CD4-positive, alpha-beta T cell treated with Interleukin-15 for 1 hour (primary cell): ENCODE measurements at regions not wholly inside any gene's neighbourhood (a gene's known extent, or its start where the extent isn't known, plus 50 kb on each side); places are given as distances from the start of the nearest gene placed in this dataset.
"Not testable (repeated sequence)": the region's sequence is repeated elsewhere in the genome, so short reads cannot be mapped to it uniquely, and the experiment has no call there.

Experiments used
- DNase-seq: peaks from one replicate; pipeline ENCODE4 v3.0.0-alpha.2; 2020

DNA sequence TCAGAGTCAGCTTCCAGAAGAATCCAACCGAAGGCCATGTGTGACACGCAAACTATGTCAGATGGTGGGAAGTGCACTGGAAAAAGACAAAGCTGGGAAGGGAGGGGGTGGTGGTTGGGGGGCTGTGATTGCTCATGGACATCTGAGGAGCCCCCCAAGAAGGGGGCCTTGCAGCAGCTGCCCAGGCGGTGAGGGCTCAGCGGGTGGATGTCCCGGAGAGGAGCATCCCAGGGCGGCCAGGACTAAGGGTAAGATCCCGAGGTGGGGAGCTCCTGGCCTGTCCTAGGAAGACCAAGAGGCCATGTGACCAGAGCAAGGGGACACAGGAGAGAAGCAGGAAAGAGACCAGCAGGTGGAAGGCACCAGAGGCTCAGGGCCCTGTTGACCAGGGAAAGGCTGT is 299.5 kb downstream of the PREX1 start:
- DNase-seq, result no peak

DNA sequence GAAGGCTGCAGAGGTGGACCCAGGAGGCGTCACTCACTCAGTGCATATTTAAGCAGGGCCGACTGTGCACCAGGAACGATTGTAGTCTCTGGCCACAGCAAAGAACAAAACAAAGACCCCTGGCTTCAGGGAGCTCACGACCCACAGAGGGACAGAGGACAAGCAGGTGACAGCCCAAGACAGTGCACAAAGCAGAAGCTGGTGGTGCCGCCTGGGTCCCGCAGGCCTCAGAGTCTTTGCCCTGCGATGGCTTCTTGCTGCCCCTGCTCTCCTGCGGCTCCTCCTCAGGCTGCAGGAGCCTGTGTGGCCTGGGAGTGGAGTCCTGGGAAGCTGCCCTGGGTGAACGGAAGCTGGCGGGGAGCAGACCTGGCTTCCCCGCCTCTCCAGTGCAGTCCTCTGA is 300.0 kb downstream of the PREX1 start:
- no peak for DNase-seq

DNA sequence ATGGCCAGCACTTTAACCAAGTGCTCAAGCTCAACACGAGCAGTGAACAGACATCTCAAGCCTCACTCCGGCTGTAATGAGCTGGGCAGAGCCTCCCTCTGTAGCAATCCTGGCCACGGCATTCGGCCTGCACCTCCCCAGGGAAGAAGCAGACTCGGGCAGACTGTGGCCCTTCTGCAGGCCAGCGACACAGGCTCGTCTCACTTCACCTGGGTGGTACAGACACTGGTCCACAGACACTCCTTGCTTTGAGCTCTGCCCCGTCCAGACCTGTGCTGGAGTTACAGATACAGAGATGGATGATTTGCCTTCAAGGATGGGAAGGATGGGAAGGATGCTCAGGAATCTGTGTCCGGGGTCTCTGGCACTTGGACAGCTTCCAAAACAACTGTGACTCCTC is 300.9 kb downstream of the PREX1 start:
- no peak for DNase-seq

DNA sequence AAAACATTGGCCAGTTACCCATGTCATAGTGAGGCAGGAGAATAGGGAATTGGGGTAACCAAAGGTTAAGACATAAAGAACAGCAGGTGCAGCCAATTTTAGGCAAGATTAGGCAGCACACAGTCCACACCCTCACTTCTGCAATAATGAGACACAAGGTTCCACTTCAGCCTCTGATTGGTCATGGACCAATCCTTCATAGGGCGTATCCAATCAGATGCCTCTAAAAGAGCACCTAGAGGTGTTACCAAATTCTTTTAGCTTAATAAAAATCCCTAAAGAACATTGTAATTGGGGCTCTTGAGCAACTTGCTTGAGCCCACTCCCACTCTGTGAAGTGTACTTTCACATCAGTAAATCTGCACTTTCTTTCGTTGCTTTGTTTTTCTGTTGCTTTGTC is 302.4 kb downstream of the PREX1 start:
- DNase-seq, result no peak

DNA sequence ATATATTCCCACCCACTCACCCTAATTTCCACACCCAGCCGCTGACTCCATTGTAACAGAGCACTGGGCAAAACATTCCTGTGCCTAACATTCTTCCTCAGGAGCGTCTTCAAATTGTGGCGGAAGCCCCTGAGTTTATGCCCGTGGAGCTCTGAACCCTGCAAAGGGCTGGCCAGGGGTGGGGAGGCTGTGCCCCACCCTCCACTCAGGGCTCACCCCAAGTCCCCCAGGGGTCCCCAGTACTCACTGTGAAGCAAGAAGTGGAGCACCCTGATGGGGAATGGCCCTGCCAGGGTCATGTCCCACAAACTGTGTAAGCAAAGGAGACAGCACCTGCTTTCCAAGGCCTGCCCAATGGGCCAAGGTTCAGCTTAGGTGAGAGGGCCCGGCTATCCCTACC is 303.2 kb downstream of the PREX1 start:
- no peak for DNase-seq

DNA sequence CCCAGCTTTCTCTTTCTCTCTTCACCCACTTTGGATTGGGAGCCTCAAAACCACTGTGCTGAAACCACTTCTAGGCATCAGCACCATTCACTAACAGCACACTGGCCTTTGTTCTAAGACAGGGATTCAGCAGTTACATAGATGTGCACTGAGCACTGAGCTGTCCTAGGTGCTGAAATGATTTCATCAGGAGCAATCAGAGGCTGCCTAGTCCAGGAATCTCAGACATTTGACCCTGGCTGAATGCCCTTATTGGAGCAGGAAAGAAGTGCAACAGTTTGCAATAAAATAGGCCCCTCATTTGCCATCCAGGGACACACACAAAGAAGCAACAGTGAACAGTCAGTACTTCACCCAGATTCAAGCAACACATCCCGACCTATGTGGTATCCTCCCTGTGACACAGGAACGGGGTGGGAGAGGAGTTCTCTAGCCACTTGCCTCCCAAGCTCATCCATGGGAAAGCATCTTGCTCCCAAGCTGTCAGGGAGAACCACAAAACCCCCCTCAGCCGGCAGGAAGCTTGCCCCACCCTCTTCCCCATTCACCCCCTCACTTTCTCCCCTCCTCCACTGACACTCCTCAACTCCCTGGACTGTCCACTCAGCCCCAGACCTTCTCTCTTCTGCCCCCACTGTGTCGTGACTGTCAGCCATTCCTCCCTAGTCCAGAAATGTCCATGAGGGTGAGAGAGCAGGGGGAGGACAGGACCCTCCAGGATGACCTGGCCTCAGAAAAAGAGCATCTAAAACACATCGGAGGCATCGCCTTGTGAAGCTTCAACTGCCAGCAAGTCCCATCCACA is 304.4 kb downstream of the PREX1 start:
- DNase-seq, result no peak

DNA sequence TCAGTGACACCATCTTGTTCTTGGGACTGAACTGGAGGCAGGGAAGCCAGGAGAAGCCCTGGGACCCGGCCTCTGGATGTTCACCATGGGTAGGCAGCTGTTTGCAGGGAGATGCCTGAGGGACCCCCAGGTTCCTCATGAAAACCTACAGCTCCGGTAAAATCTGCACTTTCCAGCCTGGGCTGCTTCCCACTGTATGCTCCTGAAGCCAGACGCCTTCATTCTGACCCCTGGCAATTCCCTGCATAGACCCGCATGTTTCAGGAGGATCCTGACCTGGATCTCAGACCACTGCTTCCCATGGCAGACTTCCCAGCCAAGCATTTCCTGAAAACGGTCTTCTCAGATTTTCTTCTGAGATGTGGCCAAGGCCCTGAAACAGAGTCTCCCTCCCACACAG is 306.7 kb downstream of the PREX1 start:
- DNase-seq, result no peak

DNA sequence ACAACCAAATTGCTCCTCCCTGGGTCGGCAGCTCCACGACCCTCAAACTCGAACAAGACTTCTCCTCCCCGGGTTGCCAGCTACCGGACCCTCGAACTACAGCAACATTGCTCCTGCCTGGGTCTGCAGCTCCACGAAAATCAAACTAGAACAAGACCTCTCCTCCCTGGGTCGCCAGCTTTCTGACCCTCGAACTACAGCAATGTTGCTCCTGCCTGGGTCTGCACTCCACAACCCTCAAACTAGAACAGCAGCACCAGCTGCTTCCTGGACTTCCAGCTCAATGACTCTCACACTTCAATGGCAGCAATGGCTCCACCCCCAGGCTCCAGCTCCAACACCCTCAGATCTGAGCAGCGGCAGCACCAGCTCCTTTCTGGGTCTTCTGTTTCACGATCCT is 311.6 kb downstream of the PREX1 start:
- not testable (repeated sequence) for DNase-seq

DNA sequence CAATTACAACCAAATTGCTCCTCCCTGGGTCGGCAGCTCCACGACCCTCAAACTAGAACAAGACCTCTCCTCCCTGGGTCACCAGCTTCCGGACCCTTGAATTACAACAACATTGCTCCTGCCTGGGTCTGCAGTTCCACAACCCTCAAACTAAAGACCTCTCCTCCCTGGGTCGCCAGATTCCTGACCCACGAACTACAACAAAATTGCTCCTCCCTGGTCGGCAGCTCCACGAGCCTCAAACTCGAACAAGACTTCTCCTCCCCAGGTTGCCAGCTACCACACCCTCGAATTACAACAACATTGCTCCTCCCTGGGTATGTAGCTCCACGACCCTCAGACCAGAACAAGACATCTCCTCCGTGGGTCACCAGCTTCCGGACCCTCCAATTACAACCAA is 313.2 kb downstream of the PREX1 start:
- DNase-seq, result not testable (repeated sequence)

DNA sequence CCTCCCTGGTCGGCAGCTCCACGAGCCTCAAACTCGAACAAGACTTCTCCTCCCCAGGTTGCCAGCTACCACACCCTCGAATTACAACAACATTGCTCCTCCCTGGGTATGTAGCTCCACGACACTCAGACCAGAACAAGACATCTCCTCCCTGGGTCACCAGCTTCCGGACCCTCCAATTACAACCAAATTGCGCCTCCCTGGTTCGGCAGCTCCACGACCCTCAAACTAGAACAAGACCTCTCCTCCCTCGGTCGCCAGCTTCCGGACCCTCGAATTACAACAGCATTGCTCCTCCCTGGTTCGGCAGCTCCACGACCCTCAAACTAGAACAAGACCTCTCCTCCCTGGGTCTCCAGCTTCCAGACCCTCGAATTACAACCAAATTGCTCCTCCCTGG is 315.3 kb downstream of the PREX1 start:
- not testable (repeated sequence) for DNase-seq

DNA sequence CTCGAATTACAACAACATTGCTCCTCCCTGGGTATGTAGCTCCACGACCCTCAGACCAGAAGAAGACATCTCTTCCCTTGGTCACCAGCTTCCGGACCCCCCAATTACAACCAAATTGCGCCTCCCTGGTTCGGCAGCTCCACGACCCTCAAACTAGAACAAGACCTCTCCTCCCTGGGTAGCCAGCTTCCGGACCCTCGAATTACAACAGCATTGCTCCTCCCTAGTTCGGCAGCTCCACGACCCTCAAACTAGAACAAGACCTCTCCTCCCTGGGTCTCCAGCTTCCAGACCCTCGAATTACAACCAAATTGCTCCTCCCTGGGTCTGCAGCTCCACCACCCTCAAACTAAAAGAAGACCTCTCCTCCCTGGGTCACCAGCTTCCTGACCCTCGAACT is 322.7 kb downstream of the PREX1 start:
- DNase-seq, result not testable (repeated sequence)

DNA sequence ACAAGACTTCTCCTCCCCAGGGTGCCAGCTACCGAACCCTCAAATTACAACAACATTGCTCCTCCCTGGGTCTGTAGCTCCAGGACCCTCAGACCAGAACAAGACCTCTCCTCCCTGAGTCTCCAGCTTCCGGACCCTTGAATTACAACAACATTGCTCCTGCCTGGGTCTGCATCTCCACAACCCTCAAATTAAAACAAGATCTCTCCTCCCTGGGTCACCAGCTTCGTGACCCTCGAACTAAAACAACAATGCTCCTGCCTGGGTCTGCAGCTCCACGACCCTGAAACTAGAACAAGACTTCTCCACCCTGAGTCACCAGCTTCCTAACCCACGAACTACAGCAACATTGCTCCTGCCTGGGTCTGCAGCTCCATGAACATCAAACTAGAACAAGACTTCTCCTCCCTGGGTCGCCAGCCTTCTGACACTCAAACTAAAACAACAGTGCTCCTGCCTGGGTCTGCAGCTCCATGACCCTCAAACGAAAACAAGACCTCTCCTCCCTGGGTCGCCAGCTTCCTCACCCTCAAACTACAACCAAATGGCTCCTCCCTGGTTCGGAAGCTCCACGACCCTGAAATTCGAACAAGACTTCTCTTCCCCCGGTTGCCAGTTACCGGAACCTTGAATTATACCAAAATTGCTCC is 324.5 kb downstream of the PREX1 start:
- no peak for DNase-seq

DNA sequence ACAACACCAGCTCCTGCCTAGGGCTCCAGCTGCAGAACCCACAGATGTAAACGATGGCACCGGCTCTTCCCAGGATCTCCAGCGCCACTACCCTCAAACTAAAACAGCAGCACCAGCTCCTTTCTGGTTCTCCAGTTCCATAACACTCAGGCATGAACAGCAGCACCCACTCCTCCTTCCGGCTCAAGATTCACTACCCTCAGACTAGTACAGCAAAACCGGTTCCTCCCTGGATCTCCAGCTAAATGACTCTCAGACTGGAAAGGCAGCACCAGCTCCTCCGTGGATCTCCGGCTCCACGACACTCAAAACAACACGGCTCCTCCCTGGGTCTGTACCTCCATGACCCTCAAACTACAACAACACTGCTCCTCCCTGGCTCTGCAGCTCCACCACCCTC is 325.0 kb downstream of the PREX1 start:
- DNase-seq, result no peak

DNA sequence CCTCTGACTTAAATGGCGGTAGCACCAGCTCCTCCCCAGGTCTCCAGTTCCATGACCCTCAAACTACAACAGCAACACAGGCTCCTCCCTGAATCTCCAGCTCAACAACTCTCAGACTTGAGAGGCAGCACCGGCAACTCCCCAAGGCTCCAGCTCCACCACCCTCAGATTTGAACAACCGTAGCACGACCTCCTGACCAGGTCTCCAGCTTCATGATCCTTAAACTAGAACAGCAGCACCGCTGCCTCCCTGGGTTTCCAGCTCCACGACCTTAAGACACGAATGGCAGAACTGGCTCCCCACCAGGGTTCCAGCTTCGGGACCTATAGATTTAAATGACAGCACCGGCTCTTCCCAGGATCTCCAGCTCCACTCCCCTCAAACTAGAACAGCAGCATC is 325.8 kb downstream of the PREX1 start:
- no peak for DNase-seq

DNA sequence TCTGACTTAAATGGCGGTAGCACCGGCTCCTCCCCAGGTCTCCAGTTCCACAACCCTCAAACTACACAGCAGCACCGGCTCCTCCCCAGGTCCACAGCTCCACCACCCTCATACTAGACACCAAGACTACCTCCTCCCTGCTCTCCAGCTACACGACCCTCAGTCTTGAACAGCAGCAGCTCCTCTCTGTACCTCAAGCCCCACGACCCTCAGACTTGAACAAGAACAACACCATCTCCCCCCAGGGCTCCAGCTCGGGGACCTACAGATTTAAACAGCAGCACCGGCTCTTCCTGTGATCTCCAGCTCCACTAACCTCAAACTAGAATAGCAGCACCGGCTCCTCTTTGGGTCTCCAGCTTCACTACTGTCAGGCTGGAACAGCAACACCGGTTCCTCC is 326.9 kb downstream of the PREX1 start:
- DNase-seq, result not testable (repeated sequence)

DNA sequence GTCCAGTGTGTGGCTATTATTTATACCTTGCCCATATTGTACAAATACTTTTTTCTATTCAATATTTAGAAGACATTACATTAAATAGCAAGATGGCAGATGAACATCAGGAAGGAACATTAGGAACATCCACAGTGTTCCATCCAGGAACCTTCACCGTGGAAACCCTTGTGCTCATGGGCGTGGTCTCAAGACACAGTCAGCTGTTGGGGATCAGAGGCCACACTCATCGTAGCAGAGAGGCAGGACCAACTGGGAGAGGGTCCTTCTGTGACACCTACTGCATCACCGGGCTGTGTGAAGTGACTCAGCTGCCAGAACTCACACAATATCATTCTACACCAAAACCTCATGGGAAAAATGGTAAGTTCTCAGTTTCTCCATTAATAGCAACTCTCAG is 328.9 kb downstream of the PREX1 start:
- not testable (repeated sequence) for DNase-seq

DNA sequence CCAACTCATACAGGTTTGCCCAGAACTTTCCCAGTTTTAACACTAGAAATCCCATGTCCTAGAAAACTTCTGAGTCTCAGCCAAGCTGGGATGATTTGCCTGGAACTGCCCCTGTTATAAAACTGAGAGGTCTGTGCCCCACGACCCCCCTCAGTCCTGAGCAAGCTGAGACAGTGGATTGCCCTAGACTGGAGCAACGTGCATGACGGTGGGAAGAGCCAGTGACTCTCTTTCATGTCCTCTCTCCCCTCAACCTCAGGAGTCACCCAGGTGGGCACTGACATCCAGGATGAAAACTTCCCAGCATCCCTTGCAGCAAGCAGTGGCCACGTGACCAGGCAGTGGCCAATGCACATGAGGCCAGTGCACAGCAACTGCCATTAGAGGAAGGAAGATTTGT is 329.7 kb downstream of the PREX1 start:
- not testable (repeated sequence) for DNase-seq

DNA sequence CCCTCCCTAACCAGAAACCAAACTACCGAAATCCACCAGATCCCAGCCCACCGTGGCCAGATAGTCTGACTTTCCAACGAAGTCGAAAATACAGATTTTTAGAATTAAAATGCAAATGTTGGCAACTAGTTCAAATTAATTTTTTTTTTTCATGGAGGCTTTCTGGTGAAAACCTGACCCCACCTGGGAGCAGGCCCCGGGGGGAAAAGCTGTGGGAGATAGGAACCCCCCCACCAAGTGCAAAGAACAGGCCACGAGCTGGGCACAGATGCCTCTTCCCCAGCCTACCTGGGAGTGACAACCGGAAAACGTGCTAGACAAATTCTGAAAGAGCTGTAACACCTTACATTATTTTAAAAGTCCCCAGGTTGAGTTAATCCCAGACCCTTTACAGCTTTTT is 333.8 kb downstream of the PREX1 start:
- DNase-seq, result no peak

DNA sequence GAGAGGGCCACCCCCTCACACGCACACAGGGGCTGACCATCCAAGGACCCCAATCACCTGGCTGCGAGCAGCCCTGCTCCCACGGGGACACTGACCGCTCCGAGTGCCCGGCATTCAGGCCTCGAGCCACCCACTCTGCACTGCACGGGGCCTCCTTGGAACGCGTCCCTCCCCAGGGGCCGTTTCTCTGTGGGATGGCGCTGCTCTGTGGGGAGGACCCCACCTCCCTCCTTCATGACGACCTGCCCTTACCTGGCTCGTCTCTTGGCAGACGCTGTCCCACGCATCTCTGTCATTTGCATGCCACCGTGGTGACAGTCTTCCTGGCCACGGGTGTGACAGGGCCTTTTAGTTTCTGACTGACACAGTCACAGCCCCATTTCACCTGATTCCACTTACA is 334.5 kb downstream of the PREX1 start:
- not testable (repeated sequence) for DNase-seq

DNA sequence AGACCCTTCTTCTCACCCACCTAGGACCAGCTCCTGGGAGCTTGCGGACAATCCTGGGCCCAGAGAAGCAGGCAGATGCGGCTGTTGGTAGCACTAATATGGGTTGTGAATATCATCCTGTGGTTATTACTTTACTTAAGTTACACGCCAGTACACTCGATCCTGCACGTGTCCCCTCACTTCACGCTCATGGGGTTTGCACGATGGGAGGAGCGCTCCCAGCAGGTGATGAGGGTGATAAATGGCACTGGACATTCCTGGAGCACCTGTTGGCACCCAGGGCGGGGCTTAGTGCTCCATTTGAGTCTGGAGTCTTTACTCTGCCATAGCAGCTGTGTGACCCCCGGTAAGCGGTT is 335.1 kb downstream of the PREX1 start:
- DNase-seq, result no peak

DNA sequence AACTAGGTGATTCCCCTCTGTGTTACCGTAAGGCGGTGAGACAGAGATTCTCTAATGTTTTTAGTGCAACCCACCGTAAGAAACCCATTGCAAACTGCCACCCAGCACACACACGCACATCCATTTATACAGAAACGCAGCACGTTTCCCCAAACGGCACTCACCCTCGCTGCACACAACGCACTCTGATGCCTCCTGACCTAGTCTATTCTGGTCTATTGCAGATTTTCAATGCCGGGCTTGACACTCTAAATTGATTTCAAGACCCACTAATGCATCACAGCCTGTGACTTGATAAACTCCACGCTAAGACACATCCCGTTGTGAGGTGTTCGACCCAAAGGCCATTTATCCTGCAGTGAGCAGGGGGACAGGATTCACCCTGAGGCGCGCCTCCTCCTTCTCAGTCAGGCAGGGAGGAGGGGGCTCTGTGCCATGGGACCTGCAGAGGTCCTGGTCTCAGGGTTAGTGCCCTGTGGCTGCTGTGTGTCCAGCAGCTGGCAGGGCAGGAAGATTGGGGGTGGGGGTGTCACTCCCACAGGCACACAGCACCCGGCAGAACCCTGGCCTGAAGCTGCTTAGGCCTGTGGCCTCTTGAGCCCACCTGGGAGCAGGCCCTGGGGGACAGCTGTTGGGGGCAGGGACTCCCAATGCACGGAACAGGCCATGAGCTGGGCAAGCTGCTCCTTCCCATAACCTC is 335.6 kb downstream of the PREX1 start:
- DNase-seq, result no peak

DNA sequence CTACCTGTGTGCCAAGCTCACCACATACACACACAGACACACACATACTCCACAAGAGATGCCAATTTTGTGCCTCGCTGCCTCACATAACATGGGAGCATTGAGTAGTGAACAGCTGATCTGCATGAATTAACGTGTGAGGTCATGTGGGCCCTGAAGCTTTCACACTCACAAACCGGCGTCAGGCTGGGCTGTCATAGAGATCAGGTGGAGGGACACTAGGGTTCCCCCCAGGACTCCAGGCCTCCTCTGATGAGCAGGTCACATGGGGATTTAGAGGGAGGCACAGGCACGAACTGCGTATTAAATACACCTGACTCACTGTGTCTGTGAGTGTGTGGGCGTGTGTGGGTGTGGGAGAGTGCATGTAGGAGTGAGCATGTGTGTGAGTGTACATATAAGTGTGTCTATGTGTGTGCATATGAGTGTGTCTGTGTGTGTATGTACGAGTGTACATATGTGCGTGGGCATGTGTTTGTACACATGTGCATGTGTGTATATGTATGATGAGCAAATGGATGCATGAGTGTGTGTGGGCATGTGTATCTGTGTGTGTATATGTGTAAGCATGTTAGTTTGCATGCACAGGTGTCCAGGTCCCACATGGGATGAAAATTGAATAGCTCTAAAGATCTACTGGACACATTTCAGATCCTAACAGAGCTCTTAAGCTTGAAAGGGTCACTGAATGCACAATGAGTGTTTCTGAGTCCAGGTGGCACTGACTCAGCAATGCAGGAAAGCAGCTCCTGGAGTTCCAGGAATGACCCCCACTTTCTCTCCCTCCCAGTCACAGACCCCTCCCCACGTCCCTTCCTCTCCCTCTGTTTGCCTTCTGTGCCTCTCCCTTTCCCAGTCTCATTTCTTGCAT is 336.6 kb downstream of the PREX1 start:
- DNase-seq, result no peak

DNA sequence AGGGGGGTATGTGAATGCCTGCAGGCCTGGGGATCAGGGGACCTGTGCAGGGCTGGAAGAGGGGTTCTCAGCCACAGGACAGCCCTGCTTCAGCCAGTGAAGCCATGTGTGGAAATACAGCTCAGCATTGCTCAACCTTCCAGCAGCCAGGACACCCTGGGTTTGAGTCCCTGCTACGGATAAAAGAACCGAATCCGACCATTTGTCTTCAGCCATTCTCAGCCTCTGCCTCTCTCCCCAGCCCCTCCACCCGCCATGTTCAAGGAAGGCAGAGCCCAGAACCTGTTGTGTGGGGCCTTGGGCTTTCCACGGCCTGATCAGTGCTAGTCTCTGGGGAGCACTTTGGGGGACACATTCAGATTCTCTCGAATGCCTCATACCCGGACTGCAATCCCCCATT is 337.5 kb downstream of the PREX1 start:
- DNase-seq, result not testable (repeated sequence)
